ENCODE measurements at regions not wholly inside any gene's neighbourhood (a gene's known extent, or its start where the extent isn't known, plus 50 kb on each side); places are given as distances from the start of the nearest gene placed in this dataset.

GRCh38 chr4:34269613-34270012, 1974.7 kb downstream of the ARAP2 start:
- Histone ChIP-seq H3K36me3 (ENCODE audit: low read depth) (no peaks in the 10 kb centered on the region), H4K20me1 (ENCODE audit: insufficient read depth) (no peaks in the 10 kb centered on the region), H3K79me2 (ENCODE audit: insufficient read depth) (no peaks in the 10 kb centered on the region), H2AFZ (no peak overlapping the region), H3K9me3 (ENCODE audit: low read depth) (no peaks in the 10 kb centered on the region), H3K4me1 (ENCODE audit: insufficient read depth) (no peaks in the 10 kb centered on the region), H3K4me3 (no peak overlapping the region), H3K4me2 (ENCODE audit: unreplicated experiment) (no peak overlapping the region), H3F3A (ENCODE audit: insufficient read depth) (no peaks in the 10 kb centered on the region), H3K27me3 (replicated peaks; ENCODE audit: insufficient read depth) (no peaks in the 10 kb centered on the region), H3K9me2 (ENCODE audit: insufficient read depth) (no peaks in the 10 kb centered on the region), H3K9ac (no peak overlapping the region), H3K27ac (no peak overlapping the region)
- TF ChIP-seq EZH2 (IDR thresholded peaks at IDR 0.05; ENCODE audit: insufficient read depth, poor library complexity, severe bottlenecking) = no peak
- TF ChIP-seq EZH2phosphoT487 (IDR thresholded peaks at IDR 0.05; ENCODE audit: insufficient read depth, low read depth) = no peak
- WGBS, 2 experiments (ENCODE audit: low coverage in 1 of 2, low lambda C conversion rate in 2 of 2, missing lambda C conversion rate in 2 of 2) = 0 to 8% methylated on average over 1 of the region's 1 CpG
- in situ Hi-C loops (cut with MboI) = no loop called here
- DNase-seq = no peak

- in situ Hi-C loops (cut with MboI) = no loop called here
These were observed 1972.6 kb downstream of the ARAP2 start for GRCh38 chr4:34271479-34272355.

GRCh38 chr4:34279011-34279410, 1965.3 kb downstream of the ARAP2 start:
- Histone ChIP-seq H3K9me3 (ENCODE audit: low read depth) (no peaks in the 10 kb centered on the region), H3K4me3 (no peak overlapping the region), H3K9ac (no peak overlapping the region), H3K4me2 (ENCODE audit: unreplicated experiment) (no peak overlapping the region), H3K4me1 (ENCODE audit: insufficient read depth) (no peaks in the 10 kb centered on the region), H3F3A (ENCODE audit: insufficient read depth) (no peaks in the 10 kb centered on the region), H3K36me3 (ENCODE audit: low read depth) (no peaks in the 10 kb centered on the region), H2AFZ (no peak overlapping the region), H3K79me2 (ENCODE audit: insufficient read depth) (no peaks in the 10 kb centered on the region), H3K27ac (no peak overlapping the region), H4K20me1 (ENCODE audit: insufficient read depth) (no peaks in the 10 kb centered on the region), H3K9me2 (ENCODE audit: insufficient read depth) (no peaks in the 10 kb centered on the region), H3K27me3 (replicated peaks; ENCODE audit: insufficient read depth) (no peaks in the 10 kb centered on the region)
- DNase-seq = no peak
- in situ Hi-C loops (cut with MboI) = no loop called here
- no peak for TF ChIP-seq EZH2phosphoT487 (IDR thresholded peaks at IDR 0.05; ENCODE audit: insufficient read depth, low read depth)
- no peak for TF ChIP-seq EZH2 (IDR thresholded peaks at IDR 0.05; ENCODE audit: insufficient read depth, poor library complexity, severe bottlenecking)

More at GRCh38 chr4:34271479-34272355, 1972.6 kb downstream of the ARAP2 start:
- H3K9ac ChIP-seq = no peak overlapping the region
- no peaks in the 10 kb centered on the region for H3K79me2 ChIP-seq (ENCODE audit: insufficient read depth)
- no peak for DNase-seq
- H3K27ac ChIP-seq = no peak overlapping the region
- no peak overlapping the region for H3K4me2 ChIP-seq (ENCODE audit: unreplicated experiment)
- H2AFZ ChIP-seq = no peak overlapping the region
- H4K20me1 ChIP-seq (ENCODE audit: insufficient read depth) = no peaks in the 10 kb centered on the region
- H3K27me3 ChIP-seq (replicated peaks; ENCODE audit: insufficient read depth) = no peaks in the 10 kb centered on the region
- no peak for TF ChIP-seq EZH2phosphoT487 (IDR thresholded peaks at IDR 0.05; ENCODE audit: insufficient read depth, low read depth)
- no peak for TF ChIP-seq EZH2 (IDR thresholded peaks at IDR 0.05; ENCODE audit: insufficient read depth, poor library complexity, severe bottlenecking)
- no peak overlapping the region for H3K4me3 ChIP-seq
- H3K4me1 ChIP-seq (ENCODE audit: insufficient read depth) = no peaks in the 10 kb centered on the region
- no peaks in the 10 kb centered on the region for H3K9me2 ChIP-seq (ENCODE audit: insufficient read depth)
- H3K9me3 ChIP-seq (ENCODE audit: low read depth) = no peaks in the 10 kb centered on the region
- H3F3A ChIP-seq (ENCODE audit: insufficient read depth) = no peaks in the 10 kb centered on the region
- no peaks in the 10 kb centered on the region for H3K36me3 ChIP-seq (ENCODE audit: low read depth)
- 75 to 76% methylated on average over 5 of the region's 5 CpGs for WGBS, 2 experiments (ENCODE audit: low coverage in 1 of 2, low lambda C conversion rate in 2 of 2, missing lambda C conversion rate in 2 of 2)

GRCh38 chr4:34280131-34280530, 1964.2 kb downstream of the ARAP2 start:
- no peak overlapping the region for H3K9ac ChIP-seq
- no peaks in the 10 kb centered on the region for H3K9me2 ChIP-seq (ENCODE audit: insufficient read depth)
- no peak for DNase-seq
- H3K79me2 ChIP-seq (ENCODE audit: insufficient read depth) = no peaks in the 10 kb centered on the region
- no peaks in the 10 kb centered on the region for H3K9me3 ChIP-seq (ENCODE audit: low read depth)
- H4K20me1 ChIP-seq (ENCODE audit: insufficient read depth) = no peaks in the 10 kb centered on the region
- H3K27me3 ChIP-seq (replicated peaks; ENCODE audit: insufficient read depth) = no peaks in the 10 kb centered on the region
- no peaks in the 10 kb centered on the region for H3K4me1 ChIP-seq (ENCODE audit: insufficient read depth)
- H3K4me3 ChIP-seq = no peak overlapping the region
- no peak overlapping the region for H3K27ac ChIP-seq
- H2AFZ ChIP-seq = no peak overlapping the region
- no peak overlapping the region for H3K4me2 ChIP-seq (ENCODE audit: unreplicated experiment)
- in situ Hi-C loops (cut with MboI) = no loop called here
- TF ChIP-seq EZH2phosphoT487 (IDR thresholded peaks at IDR 0.05; ENCODE audit: insufficient read depth, low read depth) (no peak), EZH2 (IDR thresholded peaks at IDR 0.05; ENCODE audit: insufficient read depth, poor library complexity, severe bottlenecking) (no peak)
- no peaks in the 10 kb centered on the region for H3F3A ChIP-seq (ENCODE audit: insufficient read depth)
- no peaks in the 10 kb centered on the region for H3K36me3 ChIP-seq (ENCODE audit: low read depth)
- 7 to 10% methylated on average over 2 of the region's 2 CpGs for WGBS, 2 experiments (ENCODE audit: low coverage in 1 of 2, low lambda C conversion rate in 2 of 2, missing lambda C conversion rate in 2 of 2)
